ENCODE measurements at regions not wholly inside any gene's neighbourhood (a gene's known extent, or its start where the extent isn't known, plus 50 kb on each side); places are given as distances from the start of the nearest gene placed in this dataset.
"Not testable (repeated sequence)": the region's sequence is repeated elsewhere in the genome, so short reads cannot be mapped to it uniquely, and the experiment has no call there.

DNA sequence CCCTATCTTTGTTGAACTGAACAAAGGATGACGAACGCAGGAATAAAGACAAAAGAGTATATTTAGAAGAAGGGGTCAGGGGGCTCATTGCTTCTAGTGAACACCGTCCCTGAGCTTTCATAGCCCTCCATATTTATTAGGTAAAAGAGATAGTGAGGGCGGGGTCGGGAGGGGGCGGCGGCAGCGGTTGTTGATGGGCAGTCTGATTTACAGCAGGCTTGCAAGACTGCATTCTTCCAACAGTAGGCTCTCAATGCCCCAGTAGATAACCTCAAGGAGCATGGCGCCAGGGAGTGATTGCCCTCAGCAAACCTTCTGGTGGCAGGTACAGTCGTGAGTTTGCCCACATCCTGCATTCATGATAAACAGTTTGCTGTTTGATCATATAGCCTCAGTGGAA, 563.3 kb upstream of the SYNCRIP start:
- no peak for DNase-seq

DNA sequence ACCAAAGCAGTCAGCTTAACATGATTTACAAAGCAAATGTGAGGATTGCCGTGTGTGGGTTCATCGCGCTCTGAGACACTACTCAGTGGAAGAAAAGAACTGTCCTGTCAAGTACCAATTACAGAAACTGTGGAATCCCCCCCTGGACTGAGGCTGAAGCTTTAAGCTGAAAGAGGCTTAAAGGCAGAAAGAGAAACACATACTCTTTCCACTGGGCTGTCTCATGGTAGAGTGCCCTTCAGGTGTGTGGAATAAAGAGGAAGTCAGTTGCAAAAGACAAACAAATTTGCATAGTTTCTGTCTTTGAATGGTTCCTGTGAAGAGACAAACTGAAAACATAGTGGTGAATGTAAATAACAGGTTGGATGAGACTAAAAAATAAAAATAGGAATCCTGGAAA, 560.4 kb upstream of the SYNCRIP start:
- no peak for DNase-seq

DNA sequence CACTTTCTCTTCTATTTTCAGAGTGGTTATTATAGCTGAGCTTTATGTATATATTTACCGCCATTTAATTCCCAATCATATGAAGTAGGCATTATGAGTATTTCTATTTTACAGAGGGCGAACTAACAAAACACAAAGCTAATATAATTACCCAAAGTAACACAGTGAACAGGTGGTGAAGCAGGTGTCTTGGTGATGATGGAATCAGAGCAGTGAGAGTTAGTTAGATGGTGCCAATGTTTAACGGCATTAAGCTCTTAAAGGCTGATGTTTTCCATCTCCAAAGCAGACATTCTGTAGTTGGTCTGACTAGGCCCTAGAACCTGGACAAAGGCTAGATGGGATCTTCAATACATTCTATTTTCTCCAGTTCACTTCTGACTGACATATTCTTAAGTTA, 551.1 kb upstream of the SYNCRIP start:
- no peak for DNase-seq

DNA sequence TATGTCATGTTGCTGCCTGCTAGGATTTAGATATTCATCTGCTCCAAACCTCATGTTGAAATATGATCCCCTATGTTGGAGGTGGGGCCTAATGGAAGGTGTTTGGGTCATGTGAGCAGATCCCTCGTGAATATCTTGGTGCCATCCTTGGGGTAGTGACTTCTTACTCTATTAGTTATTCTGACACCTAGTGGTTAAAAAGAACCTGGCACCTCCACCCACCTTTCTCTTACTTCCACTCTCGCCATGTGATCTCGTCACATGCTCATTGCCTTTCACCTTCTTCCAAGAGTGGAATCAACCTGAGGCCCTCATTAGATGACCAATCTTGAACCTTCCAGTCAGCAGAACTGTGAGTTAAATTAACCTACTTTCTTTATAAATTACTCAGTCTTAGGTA, 549.4 kb upstream of the SYNCRIP start:
- no peak for DNase-seq

DNA sequence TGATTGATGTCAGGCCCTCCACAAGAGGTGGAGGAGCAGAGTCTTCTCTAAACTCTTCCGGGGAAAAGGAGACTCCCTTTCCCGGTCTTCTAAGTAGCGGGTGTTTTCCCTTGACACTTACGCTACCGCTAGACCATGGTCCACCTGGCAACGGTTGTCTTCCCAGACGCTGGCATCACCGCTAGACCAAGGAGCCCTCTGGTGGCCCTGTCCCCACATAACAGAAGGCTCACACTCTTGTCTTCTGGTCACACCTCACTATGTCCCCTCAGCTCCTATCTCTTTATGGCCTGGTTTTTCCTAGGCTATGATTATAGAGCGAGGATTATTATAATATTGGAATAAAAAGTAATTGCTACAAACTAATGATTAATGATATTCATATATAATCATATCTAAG, 532.5 kb upstream of the SYNCRIP start:
- DNase-seq, result not testable (repeated sequence)

DNA sequence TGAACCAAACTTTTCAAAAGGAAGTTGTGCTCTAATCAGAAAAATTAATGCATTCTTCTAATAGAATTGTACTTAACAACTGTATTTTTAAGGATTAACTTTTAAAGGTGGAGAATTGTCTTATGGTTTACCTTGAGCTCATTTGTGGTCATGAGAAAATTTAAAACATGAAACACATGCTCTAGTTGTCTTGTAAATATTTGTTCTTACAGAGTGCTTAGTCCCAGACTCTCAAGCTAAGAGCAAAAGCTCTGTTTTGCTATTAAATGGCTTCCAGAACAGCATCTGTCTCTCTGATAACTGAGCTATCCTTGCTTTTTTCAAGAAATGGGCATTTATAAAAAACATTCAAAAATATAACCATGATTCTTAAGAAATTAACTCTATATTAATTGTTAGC, 512.2 kb upstream of the SYNCRIP start:
- no peak for DNase-seq

DNA sequence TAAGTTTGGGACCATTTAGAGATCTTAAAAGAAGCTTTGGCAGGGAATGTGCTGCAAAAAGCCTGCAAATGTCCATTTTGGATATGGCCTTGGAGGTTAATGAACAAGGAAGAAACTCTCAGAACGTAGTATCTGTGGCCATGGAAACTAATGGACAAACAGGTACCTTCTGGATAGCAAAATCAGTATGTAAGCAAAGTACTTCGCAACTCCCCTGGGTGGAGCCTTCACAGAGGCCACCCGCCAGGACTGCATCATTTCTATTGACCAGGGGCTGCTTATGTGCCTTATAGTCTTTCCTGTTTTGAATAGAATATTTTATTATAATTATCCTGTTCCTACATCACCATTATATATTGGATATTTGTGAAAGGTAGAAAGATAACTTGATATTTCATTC, 510.8 kb upstream of the SYNCRIP start:
- no peak for DNase-seq

DNA sequence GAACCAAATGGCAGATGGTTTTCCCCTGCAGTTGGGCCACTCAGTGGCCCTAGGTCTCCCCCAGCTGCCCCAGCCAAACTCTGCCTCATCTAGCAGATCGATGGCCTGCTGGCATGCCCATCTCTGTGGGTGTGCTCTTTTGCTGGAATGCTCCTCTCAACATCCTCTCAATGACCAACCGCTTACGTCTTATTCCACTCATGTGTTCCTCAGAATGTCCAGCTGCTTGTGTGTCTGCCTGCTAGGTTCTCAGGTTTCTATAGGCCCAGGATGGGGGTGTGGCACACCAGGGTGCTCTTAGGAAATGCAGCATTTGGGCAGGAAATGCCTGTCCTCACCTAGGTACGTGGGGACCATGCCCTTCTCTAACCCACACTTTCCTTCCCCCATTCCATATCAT, 509.9 kb upstream of the SYNCRIP start:
- no peak for DNase-seq

DNA sequence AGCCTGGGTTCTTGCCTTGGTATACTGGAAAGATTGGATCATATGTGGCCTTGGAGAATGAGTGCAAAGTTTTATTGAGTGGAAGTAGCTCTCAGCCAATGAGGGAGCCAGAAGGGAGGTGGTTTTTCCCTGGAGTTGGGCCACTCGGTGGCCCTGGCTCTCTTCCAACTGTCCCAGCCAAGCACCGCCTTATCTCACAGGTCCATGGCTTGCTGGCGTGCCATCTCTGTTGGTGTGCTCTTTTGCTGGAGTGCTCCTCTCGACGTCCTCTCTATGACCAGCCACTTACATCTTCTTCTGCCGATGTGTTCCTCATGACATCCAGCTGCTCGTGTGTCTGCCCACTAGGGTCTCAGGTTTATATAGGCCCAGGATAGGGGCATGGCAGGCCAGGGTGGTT, 505.9 kb upstream of the SYNCRIP start:
- DNase-seq, result no peak

DNA sequence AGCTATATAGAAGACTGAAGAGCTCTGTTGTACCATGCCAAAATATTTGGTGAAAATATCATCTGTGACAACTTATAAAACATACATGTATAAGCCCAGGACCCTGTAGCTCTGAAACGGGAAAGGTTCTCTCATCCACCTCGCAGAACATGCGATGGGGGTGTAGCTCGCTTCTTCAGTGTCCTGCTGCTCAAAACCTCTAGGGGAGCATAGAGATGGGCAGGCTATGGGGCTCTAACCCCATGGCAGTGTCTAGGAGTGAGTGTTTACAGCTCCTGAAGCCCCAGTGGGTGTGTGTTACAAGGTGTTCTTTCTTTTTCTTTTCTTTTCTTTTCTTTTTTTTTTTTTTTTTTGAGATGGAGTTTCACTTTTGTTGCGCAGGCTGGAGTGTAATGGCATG, 505.2 kb upstream of the SYNCRIP start:
- DNase-seq, result no peak

DNA sequence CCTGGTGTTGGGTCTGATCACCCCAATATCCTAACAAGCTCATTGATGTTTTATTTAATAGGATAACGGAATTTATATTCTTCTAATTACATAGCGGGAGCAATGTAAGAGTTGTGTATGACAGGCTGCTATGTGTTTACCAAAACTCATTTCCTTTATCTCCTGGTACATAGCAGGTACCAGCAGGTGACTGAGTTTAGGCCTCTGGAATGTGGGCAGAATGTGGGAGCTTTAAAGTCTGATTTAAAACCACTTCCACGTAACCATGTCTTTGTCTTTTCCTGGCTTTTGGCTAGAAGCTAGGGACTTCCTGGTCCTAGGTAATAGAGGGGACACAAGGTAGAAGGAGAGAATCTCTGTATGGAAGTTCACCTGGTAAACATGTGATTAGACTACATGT, 504.6 kb upstream of the SYNCRIP start:
- DNase-seq, result no peak

DNA sequence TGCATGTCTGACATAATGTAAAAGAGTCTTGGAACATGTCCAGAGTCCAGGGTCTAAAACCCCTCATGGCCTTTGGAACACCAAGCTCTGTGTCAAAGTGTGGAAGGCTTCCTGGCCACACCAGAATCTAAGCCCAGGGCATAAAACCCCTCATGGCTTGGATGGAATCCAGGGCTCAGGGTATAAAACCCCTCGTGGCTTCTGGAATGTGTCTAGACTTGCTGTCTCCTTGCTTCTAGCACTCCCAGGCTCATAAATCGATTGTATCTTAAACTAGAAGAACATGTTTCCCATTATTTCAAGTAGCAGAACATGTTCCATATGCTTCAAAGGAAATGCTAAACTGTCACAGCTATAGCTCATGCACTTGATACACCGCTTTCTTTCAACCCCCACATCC, 504.1 kb upstream of the SYNCRIP start:
- DNase-seq, result not testable (repeated sequence)

DNA sequence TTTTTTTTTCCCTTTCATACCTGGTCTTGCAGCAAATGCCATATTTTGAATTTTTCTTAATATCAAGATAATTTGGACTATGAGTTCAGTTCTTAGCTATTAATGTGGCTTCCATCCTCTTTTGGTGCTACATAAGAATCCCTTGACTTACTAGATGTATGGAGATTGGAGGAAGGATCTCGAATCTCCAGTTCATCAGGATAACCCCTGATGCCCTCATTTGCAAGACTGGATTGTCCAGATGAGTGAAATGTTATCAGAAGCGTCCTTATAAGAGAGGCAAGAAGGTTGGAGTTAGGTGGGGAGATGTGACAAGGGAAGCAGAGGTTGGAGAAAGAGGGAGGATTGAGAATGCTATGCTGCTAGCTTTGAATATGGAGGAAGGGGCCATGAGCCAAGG, 499.6 kb upstream of the SYNCRIP start:
- no peak for DNase-seq

DNA sequence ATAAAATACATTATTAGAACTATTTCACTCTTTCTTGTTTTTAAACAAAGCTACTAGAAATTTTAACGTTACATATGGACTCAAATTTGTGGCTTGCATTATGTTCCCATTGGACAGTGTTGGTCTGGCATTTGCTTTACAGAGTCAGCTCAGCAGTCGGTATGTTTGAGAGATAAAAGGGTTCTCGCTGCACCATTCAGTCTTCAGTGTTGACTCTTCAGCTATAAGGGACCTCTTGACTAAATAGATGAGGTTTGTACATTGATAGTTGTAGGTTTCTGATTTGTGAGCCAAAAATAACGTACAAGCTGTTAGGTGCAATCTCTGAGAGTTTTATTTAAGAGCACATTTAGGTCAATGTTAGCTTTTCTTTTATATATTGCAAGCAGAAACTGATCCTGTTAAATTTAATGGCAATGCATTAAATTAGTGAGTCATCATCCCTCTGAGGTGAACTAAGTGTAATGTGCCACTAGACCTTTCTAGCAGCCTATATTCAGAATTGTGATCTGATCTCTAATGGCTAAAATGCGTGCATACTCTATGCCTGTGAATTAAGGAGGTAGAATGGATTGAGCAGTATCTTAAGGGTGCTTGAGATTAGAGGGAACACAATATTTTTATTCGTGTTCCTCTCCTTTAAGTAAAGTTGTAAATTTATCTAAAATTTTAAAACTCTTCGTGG, 485.6 kb upstream of the SYNCRIP start:
- DNase-seq, result no peak

DNA sequence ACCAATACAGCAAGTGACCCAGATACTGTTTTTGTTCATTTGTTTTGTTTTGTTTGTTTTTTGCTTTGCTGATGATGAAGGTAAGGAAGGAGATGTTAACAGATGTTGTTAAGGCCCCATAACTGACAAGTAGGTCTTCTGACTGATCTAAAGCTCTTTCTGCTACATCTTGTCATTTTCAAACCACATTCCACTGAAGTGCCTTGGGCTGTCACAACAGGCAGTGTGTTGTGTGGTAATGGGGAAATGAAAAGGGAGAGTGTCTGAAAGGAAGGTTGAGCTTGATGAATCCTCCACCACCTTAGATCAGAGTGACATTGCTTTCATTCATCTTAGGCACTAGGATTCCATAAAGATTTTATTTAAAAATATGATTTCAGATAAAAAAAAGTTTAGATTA, 479.4 kb upstream of the SYNCRIP start:
- DNase-seq, result no peak

DNA sequence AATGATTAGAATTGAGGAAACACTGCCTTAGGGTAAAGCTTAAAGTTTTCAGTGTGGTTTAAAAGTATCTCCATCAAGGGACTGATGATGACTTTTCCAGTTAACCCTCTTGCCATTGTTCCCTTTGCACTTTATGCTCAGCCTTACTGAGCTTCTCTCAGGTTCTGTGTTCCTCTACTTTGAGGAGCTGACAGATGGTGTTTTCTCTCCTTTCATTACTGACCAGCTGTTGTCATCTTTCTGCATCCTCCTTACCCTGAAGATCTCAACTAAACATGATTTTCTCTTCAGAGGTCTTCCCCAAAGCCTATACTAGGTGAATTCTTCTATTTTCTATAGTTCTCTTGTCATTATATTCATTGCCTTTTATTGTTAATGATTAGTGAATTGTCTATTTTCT, 475.6 kb upstream of the SYNCRIP start:
- no peak for DNase-seq

DNA sequence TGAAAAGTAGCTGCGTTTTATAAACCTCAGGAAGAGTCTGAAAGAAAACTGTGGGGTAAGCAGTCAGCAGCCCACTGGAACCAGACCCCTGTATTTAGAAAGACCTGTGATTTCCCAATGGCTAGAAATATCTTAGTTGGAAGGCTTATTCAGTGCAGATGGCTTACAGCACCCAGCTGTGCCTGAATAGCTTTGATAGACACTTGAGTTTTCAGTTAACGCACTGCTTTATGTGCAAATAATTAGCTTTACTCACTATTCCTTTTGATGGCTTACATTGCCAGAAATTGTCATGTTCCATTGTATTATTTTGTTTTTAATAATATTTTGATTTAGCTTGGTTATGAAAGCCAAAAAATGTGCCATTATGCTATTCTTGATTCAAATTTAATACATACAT, 465.3 kb upstream of the SYNCRIP start:
- no peak for DNase-seq

DNA sequence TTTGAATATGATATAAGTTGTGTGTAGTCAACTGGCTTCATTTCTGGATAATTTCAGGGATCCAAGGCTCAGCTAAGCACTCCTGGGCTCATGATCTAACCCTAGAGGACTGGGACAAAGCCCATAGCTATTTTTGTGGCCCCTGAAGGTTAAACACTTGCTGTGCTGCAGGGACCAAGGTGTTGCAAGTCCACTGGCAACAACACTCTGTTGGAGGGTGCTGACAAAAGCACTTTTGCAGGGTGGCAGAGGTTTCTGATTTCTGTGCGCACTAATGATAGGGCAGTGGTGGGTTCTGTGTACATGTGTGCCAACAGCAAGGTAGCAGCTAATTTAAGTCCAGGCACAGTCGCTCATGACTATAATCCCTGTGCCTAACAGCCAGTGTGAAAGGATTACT, 445.3 kb upstream of the SYNCRIP start:
- DNase-seq, result no peak

DNA sequence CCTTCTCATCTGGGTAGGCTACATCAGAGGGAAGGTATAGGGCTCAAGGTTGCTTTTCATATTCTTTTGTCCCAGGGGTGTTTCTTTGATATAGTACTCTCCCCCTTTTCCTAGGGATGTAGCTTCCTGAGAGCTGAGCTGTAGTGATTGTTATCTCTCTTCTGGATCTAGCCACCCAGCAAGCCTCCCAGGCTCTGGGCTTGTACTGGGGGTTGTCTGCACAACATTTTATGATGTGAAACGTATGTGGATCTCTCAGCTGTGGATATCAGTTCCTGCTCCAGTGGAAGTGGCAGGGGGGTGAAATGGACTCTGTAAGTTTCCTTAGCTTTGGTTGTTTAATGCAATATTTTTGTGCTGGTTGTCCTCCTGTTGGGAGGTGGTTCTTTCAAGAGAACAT, 437.3 kb upstream of the SYNCRIP start:
- DNase-seq, result no peak

DNA sequence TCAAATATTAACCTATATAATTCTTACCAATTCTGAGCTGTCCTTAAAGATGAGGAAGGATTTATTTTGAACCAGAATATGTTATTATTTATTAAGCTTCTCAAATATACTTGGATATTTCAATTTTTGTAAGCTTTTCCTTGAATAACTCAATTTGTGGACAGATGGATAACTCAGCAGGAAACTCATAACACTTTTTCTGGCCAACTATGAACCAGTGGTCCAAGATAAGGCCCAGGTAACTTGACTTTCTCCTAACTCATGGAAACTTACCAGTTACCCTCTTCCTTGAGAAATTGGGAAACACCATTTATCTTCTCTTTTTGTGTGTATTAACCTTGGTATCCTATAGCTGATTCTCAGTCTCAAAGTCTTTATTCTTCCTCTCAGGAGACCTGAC, 427.5 kb upstream of the SYNCRIP start:
- no peak for DNase-seq

DNA sequence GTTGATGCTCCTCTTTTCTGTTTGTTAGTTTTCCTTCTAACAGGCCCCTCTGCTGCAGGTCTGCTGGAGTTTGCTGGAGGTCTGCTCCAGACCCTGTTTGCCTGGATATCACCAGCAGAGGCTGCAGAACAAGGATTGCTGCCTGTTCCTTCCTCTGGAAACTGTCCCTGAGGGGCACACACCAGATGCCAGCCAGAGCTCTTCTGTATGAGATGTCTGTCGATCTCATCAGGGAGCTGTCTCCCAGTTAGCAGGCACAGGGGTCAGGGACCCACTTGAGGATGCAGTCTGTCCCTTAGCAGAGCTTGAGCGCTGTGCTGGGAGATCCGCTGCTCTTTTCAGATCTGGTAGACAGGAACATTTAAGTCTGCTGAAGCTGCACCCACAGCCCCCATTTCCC, 422.3 kb upstream of the SYNCRIP start:
- not testable (repeated sequence) for DNase-seq

DNA sequence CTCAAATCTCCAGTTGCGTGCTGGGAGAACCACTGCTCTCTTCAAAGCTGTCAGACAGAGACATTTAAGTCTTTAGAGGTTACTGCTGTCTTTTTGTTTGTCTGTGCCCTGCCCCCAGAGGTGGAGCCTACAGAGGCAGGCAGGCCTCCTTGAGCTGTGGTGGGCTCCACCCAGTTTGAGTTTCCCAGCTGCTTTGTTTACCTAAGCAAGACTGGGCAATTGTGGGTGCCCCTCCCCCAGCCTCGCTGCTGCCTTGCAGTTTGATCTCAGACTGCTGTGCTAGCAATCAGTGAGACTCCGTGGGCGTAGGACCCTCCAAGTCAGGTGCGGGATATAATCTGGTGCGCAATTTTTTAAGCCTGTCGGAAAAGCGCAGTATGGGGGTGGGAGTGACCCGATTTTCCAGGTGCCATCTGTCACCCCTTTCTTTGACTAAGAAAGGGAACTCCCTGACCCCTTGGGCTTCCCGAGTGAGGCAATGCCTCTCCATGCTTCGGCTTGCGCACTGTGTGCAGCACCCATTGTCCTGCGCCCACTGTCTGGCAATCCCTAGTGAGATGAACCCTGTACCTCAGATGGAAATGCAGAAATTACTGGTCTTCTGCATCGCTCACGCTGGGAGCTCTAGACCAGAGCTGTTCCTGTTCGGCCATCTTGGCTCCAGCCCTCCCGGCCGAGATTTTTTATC, 414.8 kb upstream of the SYNCRIP start:
- not testable (repeated sequence) for DNase-seq

DNA sequence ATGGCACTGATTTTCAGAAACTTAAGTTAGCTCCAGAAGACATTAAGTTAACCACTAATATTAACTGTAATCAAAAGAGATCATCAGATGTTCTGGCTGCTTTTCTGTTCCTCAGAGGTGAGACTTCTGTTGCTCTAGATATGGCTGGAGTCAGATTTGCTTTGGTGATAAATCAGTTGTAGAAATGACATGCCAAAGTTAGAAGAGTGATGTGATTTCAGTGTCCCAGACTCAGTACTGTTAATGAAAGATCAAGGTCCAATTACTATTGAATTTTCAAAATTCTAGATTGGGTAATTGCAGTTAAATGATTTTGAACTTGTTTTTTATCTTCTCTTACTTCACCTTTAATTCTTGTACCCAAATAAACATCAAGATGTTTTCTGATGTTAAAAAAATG, 402.4 kb upstream of the SYNCRIP start:
- DNase-seq, result no peak

DNA sequence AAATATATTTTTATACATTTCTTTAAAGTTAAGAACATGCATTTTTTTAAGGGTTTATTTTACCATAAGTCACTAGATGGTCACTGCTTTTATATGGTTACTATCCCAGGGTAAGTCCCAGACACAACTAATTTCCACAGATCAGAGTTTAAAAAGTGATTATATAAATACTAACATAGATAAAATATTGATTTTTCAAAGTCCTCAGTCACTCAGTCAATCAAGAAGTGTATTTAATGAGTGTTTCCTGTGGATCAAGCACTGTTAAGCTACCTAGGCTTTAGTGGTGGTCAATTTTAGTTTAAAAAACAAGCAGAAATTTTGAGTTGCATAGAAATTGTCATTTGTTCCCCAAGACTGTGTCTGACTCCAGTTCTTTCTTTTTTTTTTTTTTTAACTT, 399.5 kb upstream of the SYNCRIP start:
- DNase-seq, result no peak

DNA sequence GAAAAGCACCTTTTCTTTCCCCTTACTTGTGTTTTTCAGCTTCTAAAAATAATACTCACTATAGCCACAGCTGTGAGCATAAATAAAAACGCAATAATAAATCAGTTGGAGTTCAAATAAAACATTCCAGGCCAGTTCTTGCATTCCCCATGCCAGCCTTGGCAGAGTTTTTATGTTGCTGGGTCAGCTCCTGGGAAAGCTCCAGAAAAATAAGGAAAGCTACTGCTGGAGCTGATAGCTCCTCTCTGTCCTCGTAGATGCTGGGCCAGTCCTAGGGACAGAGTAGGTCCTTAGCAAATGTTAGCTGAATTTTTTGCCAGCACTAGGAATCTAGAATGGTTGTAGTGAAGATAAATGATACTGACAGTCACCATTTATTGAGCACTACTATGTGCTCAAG, 389.0 kb upstream of the SYNCRIP start:
- DNase-seq, result no peak

All from stimulated activated CD4-positive, alpha-beta T cell treated with anti-CD3 and anti-CD28 coated beads, Interleukin-2, amount 100 ng/mL, for 48 hours (primary cell).